ENCODE measurements at regions not wholly inside any gene's neighbourhood (a gene's known extent, or its start where the extent isn't known, plus 50 kb on each side); places are given as distances from the start of the nearest gene placed in this dataset.

DNA sequence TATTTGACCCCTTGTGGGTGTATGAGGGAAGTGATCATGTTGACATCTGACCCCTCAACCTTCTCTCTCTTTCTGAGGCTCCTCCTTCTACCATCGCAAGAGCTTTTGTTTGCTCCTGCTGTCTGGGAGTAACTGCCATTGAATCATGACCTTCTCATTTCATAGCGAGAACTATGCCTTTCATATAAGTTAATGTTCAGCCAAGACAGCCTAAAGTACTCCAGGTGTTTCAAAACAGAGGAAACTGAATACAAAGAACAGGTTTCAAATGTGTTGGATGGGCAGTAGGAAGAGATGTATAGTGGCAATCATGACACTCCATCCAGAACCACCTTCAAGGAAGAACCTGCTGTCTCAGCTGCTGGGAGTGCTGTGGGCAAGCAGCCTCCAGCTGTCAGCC is 403.1 kb downstream of the MID1IP1 start:
- TF ChIP-seq EZH2phosphoT487 (IDR thresholded peaks at IDR 0.05; ENCODE audit: low read depth): no peak
- TF ChIP-seq, protein P1, sequence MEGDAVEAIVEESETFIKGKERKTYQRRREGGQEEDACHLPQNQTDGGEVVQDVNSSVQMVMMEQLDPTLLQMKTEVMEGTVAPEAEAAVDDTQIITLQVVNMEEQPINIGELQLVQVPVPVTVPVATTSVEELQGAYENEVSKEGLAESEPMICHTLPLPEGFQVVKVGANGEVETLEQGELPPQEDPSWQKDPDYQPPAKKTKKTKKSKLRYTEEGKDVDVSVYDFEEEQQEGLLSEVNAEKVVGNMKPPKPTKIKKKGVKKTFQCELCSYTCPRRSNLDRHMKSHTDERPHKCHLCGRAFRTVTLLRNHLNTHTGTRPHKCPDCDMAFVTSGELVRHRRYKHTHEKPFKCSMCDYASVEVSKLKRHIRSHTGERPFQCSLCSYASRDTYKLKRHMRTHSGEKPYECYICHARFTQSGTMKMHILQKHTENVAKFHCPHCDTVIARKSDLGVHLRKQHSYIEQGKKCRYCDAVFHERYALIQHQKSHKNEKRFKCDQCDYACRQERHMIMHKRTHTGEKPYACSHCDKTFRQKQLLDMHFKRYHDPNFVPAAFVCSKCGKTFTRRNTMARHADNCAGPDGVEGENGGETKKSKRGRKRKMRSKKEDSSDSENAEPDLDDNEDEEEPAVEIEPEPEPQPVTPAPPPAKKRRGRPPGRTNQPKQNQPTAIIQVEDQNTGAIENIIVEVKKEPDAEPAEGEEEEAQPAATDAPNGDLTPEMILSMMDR (IDR thresholded peaks at IDR 0.05; ENCODE audit: low read depth, low read length): no peak
- no peaks in the 10 kb centered on the region for H3K36me3 ChIP-seq (replicated peaks; ENCODE audit: low read depth, low read length)
- H3K4me1 ChIP-seq (ENCODE audit: low read length): peaks cover 11% of the 10 kb centered on the region

DNA sequence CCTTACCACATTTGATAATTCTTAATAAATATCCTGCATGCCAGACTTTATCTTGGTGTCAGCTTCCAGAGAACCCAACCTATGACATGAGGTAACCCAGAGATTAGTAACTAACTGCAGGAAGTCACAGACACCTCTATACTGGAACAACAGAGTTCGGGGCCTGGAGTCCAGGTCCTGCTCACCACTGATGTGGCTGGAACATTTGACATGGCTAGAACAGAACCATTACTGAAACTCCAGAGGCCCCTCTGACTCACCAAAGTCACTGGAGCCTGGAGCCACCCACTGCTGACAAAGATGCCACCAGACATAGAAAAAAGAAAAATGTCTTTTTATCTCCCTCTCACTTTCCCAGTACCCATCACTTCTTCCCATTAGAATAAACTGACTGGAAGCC is 403.7 kb downstream of the MID1IP1 start:
- TF ChIP-seq EZH2phosphoT487 (IDR thresholded peaks at IDR 0.05; ENCODE audit: low read depth): no peak
- TF ChIP-seq, protein P1 (IDR thresholded peaks at IDR 0.05; ENCODE audit: low read depth, low read length): no peak
- Histone ChIP-seq H2AFZ (ENCODE audit: low read depth, low read length) (no peak overlapping the region), H4K20me1 (ENCODE audit: insufficient read depth, low read length) (no peaks in the 10 kb centered on the region), H3K36me3 (replicated peaks; ENCODE audit: low read depth, low read length) (no peaks in the 10 kb centered on the region), H3K9me3 (ENCODE audit: insufficient read depth, low read length) (no peaks in the 10 kb centered on the region), H3K4me3 (ENCODE audit: low read length) (no peak overlapping the region), H3K79me2 (ENCODE audit: low read length) (no peaks in the 10 kb centered on the region), H3K4me1 (ENCODE audit: low read length) (peaks cover 11% of the 10 kb centered on the region), H3K9ac (ENCODE audit: low read length) (no peak overlapping the region), H3K4me2 (ENCODE audit: low read length) (no peak overlapping the region), H3K27me3 (ENCODE audit: low read depth, low read length) (peaks cover 51% of the 10 kb centered on the region), H3K27ac (ENCODE audit: low read length) (no peak overlapping the region)

More for the DNA sequence above, 403.1 kb downstream of the MID1IP1 start:
- Histone ChIP-seq H3K9ac (ENCODE audit: low read length) (no peak overlapping the region), H3K4me3 (ENCODE audit: low read length) (no peak overlapping the region), H3K79me2 (ENCODE audit: low read length) (no peaks in the 10 kb centered on the region), H3K27ac (ENCODE audit: low read length) (no peak overlapping the region), H2AFZ (ENCODE audit: low read depth, low read length) (no peak overlapping the region), H3K4me2 (ENCODE audit: low read length) (no peak overlapping the region), H3K9me3 (ENCODE audit: insufficient read depth, low read length) (no peaks in the 10 kb centered on the region), H4K20me1 (ENCODE audit: insufficient read depth, low read length) (no peaks in the 10 kb centered on the region), H3K27me3 (ENCODE audit: low read depth, low read length) (peaks cover 57% of the 10 kb centered on the region)

DNA sequence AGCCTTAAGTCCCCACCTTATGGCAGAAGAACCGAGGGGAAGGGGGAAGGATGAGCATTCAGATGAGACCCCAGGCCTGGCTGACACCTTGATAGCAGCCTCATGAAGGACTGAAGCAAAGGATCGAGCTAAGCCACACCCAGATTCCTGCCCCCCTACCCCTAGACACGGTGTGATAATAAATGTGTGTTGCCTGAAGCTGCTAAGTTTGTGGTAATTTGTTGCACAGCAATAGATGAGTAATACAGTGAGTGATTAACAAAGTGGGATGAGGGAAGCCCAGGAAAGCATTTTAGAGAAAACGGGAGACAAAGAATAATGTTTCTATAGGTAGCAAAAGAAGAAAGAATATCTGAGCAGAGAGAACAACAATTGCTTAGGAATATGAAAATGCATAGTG is 404.2 kb downstream of the MID1IP1 start:
- H3K27me3 ChIP-seq (ENCODE audit: low read depth, low read length): peaks cover 49% of the 10 kb centered on the region
- no peaks in the 10 kb centered on the region for H3K9me3 ChIP-seq (ENCODE audit: insufficient read depth, low read length)
- no peak for TF ChIP-seq EZH2phosphoT487 (IDR thresholded peaks at IDR 0.05; ENCODE audit: low read depth)
- TF ChIP-seq, protein P1 (IDR thresholded peaks at IDR 0.05; ENCODE audit: low read depth, low read length): no peak
- H3K4me1 ChIP-seq (ENCODE audit: low read length): peaks cover 11% of the 10 kb centered on the region
- H2AFZ ChIP-seq (ENCODE audit: low read depth, low read length): no peak overlapping the region
- H3K9ac ChIP-seq (ENCODE audit: low read length): no peak overlapping the region
- no peaks in the 10 kb centered on the region for H4K20me1 ChIP-seq (ENCODE audit: insufficient read depth, low read length)
- H3K4me2 ChIP-seq (ENCODE audit: low read length): no peak overlapping the region
- H3K4me3 ChIP-seq (ENCODE audit: low read length): no peak overlapping the region
- no peaks in the 10 kb centered on the region for H3K36me3 ChIP-seq (replicated peaks; ENCODE audit: low read depth, low read length)
- no peaks in the 10 kb centered on the region for H3K79me2 ChIP-seq (ENCODE audit: low read length)
- no peak overlapping the region for H3K27ac ChIP-seq (ENCODE audit: low read length)

DNA sequence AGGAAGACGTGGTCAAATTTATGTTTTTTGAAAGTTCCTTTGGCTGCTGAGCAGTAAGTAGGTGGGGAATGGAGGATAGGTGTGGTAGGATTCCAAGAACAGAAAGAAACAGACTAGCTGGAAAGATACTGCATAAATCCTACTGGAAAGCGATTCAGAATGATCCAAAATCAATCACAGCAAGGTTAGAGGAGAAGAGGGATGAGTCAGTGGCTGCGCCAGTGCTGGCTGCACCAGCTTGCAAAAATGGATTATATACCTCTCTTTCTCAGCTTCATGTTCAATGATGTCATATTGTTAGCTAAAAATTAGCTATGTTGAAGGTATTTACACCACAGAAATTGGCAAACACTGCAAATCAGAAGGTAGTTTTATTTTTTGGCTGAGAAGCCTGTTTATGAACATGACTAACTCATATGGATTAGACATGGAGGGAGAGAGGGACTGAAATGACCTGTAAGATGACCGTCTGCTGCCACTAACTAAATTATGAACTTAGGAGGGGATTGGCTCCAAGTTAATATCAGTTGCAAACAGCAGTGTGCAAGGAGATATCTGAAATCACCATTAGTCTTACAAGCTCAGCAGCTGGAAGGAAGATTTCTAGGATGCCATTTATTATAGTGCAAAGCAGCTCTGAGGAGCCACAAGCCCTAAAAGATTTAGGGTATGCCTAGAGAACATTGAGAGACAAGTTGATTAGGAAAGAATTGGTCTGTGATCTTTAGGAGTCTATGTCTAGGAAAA is 405.3 kb downstream of the MID1IP1 start:
- Histone ChIP-seq H4K20me1 (ENCODE audit: insufficient read depth, low read length) (no peaks in the 10 kb centered on the region), H3K36me3 (replicated peaks; ENCODE audit: low read depth, low read length) (no peaks in the 10 kb centered on the region), H3K9me3 (ENCODE audit: insufficient read depth, low read length) (no peaks in the 10 kb centered on the region), H2AFZ (ENCODE audit: low read depth, low read length) (no peak overlapping the region), H3K79me2 (ENCODE audit: low read length) (no peaks in the 10 kb centered on the region), H3K4me2 (ENCODE audit: low read length) (no peak overlapping the region), H3K27ac (ENCODE audit: low read length) (no peak overlapping the region), H3K9ac (ENCODE audit: low read length) (no peak overlapping the region), H3K4me3 (ENCODE audit: low read length) (no peak overlapping the region), H3K4me1 (ENCODE audit: low read length) (peaks cover 2% of the 10 kb centered on the region; the same call in 1 of the 2 replicates), H3K27me3 (ENCODE audit: low read depth, low read length) (peaks cover 39% of the 10 kb centered on the region)
- TF ChIP-seq EZH2phosphoT487 (IDR thresholded peaks at IDR 0.05; ENCODE audit: low read depth): no peak

All from OCI-LY3 (cell line).